PFSK-1 (cell line): ENCODE measurements at regions not wholly inside any gene's neighbourhood (a gene's known extent, or its start where the extent isn't known, plus 50 kb on each side); places are given as distances from the start of the nearest gene placed in this dataset.

Experiments used
- POLR2AphosphoS5 ChIP-seq: IDR thresholded peaks from 2 replicates; pipeline ENCODE4 v1.6.1; 2012; ENCODE audit warnings: low read depth, mild to moderate bottlenecking, control low read depth, low read length, moderate library complexity
- REST ChIP-seq, 2 experiments: IDR thresholded peaks; 2 replicates each; pipeline versions ENCODE4 v1.6.1 to v1.8.0; 2011 to 2012; ENCODE audit warnings: low read depth in 2 of 2, low read length in 2 of 2, control low read depth in 1 of 2, inconsistent platforms in 1 of 2, mild to moderate bottlenecking in 1 of 2, moderate library complexity in 1 of 2; ENCODE audit not compliant: insufficient read depth in 1 of 2

GRCh38 chr1:70616946-70617345, 205.9 kb downstream of the CTH start:
- no peak for TF ChIP-seq POLR2AphosphoS5
- TF ChIP-seq REST (IDR thresholded peaks at IDR 0.05; ENCODE audit: insufficient read depth in 1 of 2, low read depth in 2 of 2, low read length in 2 of 2), result no peak
